ENCODE measurements at regions not wholly inside any gene's neighbourhood (a gene's known extent, or its start where the extent isn't known, plus 50 kb on each side); places are given as distances from the start of the nearest gene placed in this dataset.

DNA sequence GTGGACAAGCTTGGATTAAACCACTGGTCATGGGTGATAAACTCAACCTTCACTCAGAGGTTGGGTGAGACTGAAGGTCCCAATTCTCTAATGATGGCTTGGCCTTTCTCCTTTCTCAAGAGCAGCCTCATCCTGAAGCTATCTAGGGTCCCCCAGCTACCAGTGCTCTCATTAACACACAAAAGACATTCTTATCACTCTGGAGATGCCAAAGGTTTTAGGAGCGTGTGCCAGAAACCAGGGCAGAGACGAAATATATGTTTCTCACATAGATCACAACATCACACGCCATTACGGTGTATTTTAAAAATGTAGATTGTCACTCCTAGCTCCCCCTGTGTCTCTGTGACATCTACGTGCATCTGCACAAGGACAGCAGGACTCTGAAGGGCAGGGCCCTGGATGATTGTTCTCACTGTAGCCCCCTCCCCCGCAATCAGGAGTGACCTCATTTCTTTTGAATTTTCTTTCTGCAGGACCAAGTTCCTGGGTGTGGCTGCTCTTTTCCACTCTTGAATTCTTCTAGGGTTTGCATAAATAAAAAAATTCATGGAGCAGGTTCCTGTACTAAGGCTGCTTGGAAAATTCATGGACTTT lies 311.3 kb downstream of the GADD45G start:
- Histone ChIP-seq H3K9me3 (no peaks in the 10 kb centered on the region), H3K27me3 (no peaks in the 10 kb centered on the region), H3K36me3 (no peaks in the 10 kb centered on the region), H3K4me1 (peaks cover 4 to 12% of the 10 kb centered on the region in 2 donors), H3K27ac (no peak overlapping the region), H3K4me3 (no peak overlapping the region)
- ATAC-seq = peak; percentile 60
- TF ChIP-seq, protein P1, sequence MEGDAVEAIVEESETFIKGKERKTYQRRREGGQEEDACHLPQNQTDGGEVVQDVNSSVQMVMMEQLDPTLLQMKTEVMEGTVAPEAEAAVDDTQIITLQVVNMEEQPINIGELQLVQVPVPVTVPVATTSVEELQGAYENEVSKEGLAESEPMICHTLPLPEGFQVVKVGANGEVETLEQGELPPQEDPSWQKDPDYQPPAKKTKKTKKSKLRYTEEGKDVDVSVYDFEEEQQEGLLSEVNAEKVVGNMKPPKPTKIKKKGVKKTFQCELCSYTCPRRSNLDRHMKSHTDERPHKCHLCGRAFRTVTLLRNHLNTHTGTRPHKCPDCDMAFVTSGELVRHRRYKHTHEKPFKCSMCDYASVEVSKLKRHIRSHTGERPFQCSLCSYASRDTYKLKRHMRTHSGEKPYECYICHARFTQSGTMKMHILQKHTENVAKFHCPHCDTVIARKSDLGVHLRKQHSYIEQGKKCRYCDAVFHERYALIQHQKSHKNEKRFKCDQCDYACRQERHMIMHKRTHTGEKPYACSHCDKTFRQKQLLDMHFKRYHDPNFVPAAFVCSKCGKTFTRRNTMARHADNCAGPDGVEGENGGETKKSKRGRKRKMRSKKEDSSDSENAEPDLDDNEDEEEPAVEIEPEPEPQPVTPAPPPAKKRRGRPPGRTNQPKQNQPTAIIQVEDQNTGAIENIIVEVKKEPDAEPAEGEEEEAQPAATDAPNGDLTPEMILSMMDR (IDR thresholded peaks at IDR 0.05) = no peak
- intact Hi-C loops (cut with DNase I) = no loop called here
- DNase-seq = peak in 1 of 4 donors; percentile 21

DNA sequence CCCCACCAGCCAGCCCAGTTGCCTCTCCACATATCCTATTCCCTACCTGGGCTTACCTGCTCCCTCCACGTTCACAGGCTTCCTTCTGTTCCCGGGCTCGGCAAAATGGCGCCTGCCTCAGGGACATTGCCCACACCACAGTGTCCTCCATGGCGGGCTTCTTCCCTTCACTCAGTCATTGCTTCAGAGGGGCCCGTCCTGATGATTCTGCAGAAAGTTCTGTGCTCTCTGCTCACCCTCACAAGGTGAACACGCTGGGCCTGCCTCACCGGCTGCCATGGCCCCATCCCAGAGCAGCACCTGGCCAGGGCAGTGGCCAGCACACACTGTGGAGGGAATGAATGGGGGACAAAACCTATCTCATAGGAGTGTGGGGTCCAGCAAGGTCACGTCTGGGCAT lies 313.0 kb downstream of the GADD45G start:
- Histone ChIP-seq H3K27ac (no peak overlapping the region), H3K9me3 (no peaks in the 10 kb centered on the region), H3K4me3 (no peak overlapping the region), H3K27me3 (no peaks in the 10 kb centered on the region), H3K4me1 (peaks cover 4 to 12% of the 10 kb centered on the region in 2 donors), H3K36me3 (no peaks in the 10 kb centered on the region)
- no peak for DNase-seq
- no peak for ATAC-seq
- TF ChIP-seq, protein P1 (IDR thresholded peaks at IDR 0.05) = no peak
- intact Hi-C loops (cut with DNase I) = no loop called here

- H3K4me3 ChIP-seq = no peak overlapping the region
- H3K4me1 ChIP-seq = peaks cover 4 to 12% of the 10 kb centered on the region in 2 donors
- H3K36me3 ChIP-seq = no peaks in the 10 kb centered on the region
- H3K9me3 ChIP-seq = no peaks in the 10 kb centered on the region
- H3K27me3 ChIP-seq = no peaks in the 10 kb centered on the region
- peak; percentile 82 for ATAC-seq
- H3K27ac ChIP-seq = no peak overlapping the region
- intact Hi-C loops (cut with DNase I) = no loop called here
- TF ChIP-seq, protein P1 (IDR thresholded peaks at IDR 0.05) = peak in 1 of 2 donors; percentile 27
- DNase-seq = peak in 1 of 4 donors; percentile 26
Measured at GRCh38 chr9:89919171-89919681, 314.4 kb downstream of the GADD45G start.

DNA sequence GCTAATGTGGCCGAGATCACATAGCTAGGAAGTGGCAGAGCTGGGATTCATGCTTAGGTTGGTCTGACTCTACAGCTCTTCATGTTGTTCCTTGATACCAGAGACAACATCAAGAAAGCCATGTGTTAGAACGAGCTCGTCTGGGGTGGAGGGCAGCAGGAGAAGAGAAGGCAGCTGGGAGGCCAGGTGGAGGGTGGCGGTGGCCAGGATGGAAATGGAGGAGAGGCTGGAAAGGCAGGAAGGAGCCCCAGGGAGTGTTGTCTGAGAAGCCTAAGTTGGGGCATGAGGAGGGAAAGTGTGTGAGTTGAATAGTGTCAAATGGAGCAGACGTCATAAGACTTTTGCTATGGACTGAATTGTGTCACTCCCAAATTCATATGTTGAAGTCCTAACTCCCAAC lies 315.3 kb downstream of the GADD45G start:
- DNase-seq (no peak), ATAC-seq (no peak)
- no peaks in the 10 kb centered on the region for H3K9me3 ChIP-seq
- H3K4me3 ChIP-seq = no peak overlapping the region
- H3K4me1 ChIP-seq = peaks cover 4 to 12% of the 10 kb centered on the region in 2 donors
- TF ChIP-seq, protein P1 (IDR thresholded peaks at IDR 0.05) = no peak
- no peaks in the 10 kb centered on the region for H3K36me3 ChIP-seq
- no peaks in the 10 kb centered on the region for H3K27me3 ChIP-seq
- intact Hi-C loops (cut with DNase I) = loop anchor here in 1 of 2 donors (5.0 to 10.0 kb wide), 2 partner anchors 175 to 318 kb away; no protein-coding TSS in a partner anchor
- no peak overlapping the region for H3K27ac ChIP-seq

DNA sequence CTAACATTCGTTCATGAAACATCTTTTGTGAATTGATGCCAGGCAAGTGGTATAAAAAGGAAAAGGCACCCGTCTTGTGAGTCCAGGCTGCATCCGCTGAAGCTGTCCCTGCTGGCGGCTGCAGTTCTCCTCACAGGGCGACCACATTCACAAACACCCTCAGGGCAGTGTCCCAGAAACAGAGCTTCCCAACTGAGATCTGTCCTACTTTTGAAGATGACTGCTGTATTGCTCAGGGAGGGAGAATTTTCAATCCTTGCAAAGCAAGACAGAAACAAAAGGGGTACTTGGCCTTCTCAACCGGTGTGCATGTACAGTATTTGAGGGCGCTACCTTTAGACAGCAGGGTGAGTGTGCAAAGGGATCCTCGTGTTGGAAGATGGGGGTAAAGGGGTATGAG lies 316.1 kb downstream of the GADD45G start:
- no peaks in the 10 kb centered on the region for H3K9me3 ChIP-seq

More for the DNA sequence above, 316.1 kb downstream of the GADD45G start:
- ATAC-seq (no peak), DNase-seq (no peak)
- TF ChIP-seq, protein P1 (IDR thresholded peaks at IDR 0.05) = no peak
- Histone ChIP-seq H3K4me1 (peaks cover 4 to 10% of the 10 kb centered on the region in 2 donors), H3K27ac (no peak overlapping the region), H3K4me3 (no peak overlapping the region), H3K27me3 (no peaks in the 10 kb centered on the region), H3K36me3 (no peaks in the 10 kb centered on the region)
- intact Hi-C loops (cut with DNase I) = loop anchor here in 1 of 2 donors (5.0 to 10.0 kb wide), 2 partner anchors 174 to 319 kb away; no protein-coding TSS in a partner anchor
